H1 (cell line): ENCODE measurements at regions not wholly inside any gene's neighbourhood (a gene's known extent, or its start where the extent isn't known, plus 50 kb on each side); places are given as distances from the start of the nearest gene placed in this dataset.

Experiments
- CTCF ChIA-PET: fragments of 300-600 bp; sonication (Branson Sonifier 250); formaldehyde crosslinking; loops from one replicate; lab custom pipeline; 2021; ENCODE audit not compliant: partially characterized antibody; lab: Charles Lee
- POLR2A ChIA-PET: fragments of 300-600 bp; sonication (Branson Sonifier 250); formaldehyde crosslinking; loops from one replicate; lab custom pipeline; 2021; ENCODE audit warnings: inconsistent platforms; ENCODE audit not compliant: partially characterized antibody; lab: Charles Lee
- DNase-seq, 2 experiments: peaks; one replicate each; pipeline versions ENCODE4 v3.0.0 to v3.0.0-alpha.2; 2010 to 2022; ENCODE audit warnings: low spot score in 2 of 2, low read depth in 1 of 2, mixed read lengths in 1 of 2
- FAIRE-seq: peaks from 2 replicates; lab custom pipeline; 2011; peaks lifted over from hg19 to GRCh38; lab: Jason Lieb, UNC
- H2AFZ ChIP-seq: 2 replicates; pipeline ENCODE4 v1.8.1; 2012; ENCODE audit warnings: low read length, inconsistent platforms
- H2AK5ac ChIP-seq: 2 replicates; pipeline ENCODE4 v1.6.1; 2013; ENCODE audit warnings: low read depth, low read length
- H2BK120ac ChIP-seq: replicated peaks from 2 replicates; pipeline ENCODE3; 2013; ENCODE audit warnings: low read depth, low read length, inconsistent platforms
- H2BK12ac ChIP-seq: 2 replicates; pipeline ENCODE4 v1.6.1; 2013; ENCODE audit warnings: low read depth, low read length
- H2BK15ac ChIP-seq: 2 replicates; pipeline ENCODE4 v1.6.1; 2013; ENCODE audit warnings: low read length
- H2BK20ac ChIP-seq: 2 replicates; pipeline ENCODE4 v1.6.1; 2013; ENCODE audit warnings: low read length
- H2BK5ac ChIP-seq: 2 replicates; pipeline ENCODE4 v1.6.1; 2013; ENCODE audit warnings: low read depth, low read length
- H3K14ac ChIP-seq: 2 replicates; pipeline ENCODE4 v1.6.1; 2013; ENCODE audit warnings: inconsistent platforms; ENCODE audit not compliant: insufficient read length
- H3K18ac ChIP-seq: 2 replicates; pipeline ENCODE4 v1.6.1; 2013; ENCODE audit warnings: low read length; ENCODE audit errors: extremely low read depth
- H3K23ac ChIP-seq: 2 replicates; pipeline ENCODE4 v1.6.1; 2013; ENCODE audit warnings: inconsistent platforms; ENCODE audit not compliant: insufficient read length
- H3K23me2 ChIP-seq: 2 replicates; pipeline ENCODE4 v1.6.1; 2013; ENCODE audit warnings: low read depth, low read length
- H3K27ac ChIP-seq: 2 replicates; pipeline ENCODE4 v1.6.1; 2011; ENCODE audit warnings: low read depth, low read length, inconsistent platforms
- H3K27me3 ChIP-seq, 4 experiments: replicated peaks in 1 of 4; 1 replicate in 1 of 4; 2 replicates in 3 of 4; pipeline versions ENCODE4 v1.6.1 to v1.8.1; 2011 to 2013; ENCODE audit warnings: low read length in 3 of 4, mild to moderate bottlenecking in 3 of 4, inconsistent platforms in 2 of 4, mixed read lengths in 2 of 4, moderate library complexity in 1 of 4; ENCODE audit not compliant: control insufficient read depth in 3 of 4, insufficient read depth in 3 of 4; ENCODE audit errors: extremely low read depth in 1 of 4
- H3K36me3 ChIP-seq, 4 experiments: 2 replicates each; pipeline versions ENCODE4 v1.6.1 to v1.8.1; 2011 to 2013; ENCODE audit warnings: mild to moderate bottlenecking in 4 of 4, low read length in 3 of 4, moderate library complexity in 2 of 4, control low read depth in 1 of 4, inconsistent platforms in 1 of 4; ENCODE audit not compliant: insufficient read depth in 4 of 4, control insufficient read depth in 2 of 4
- H3K4ac ChIP-seq: replicated peaks from 2 replicates; pipeline ENCODE3; 2013; ENCODE audit warnings: low read length, low read depth, mixed read lengths, inconsistent platforms; ENCODE audit not compliant: insufficient read length
- H3K4me1 ChIP-seq, 4 experiments: replicated peaks in 1 of 4; 1 replicate in 1 of 4; 2 replicates in 3 of 4; pipeline versions ENCODE4 v1.6.1 to v1.8.1; 2011 to 2013; ENCODE audit warnings: low read length in 3 of 4, inconsistent platforms in 2 of 4, mixed read lengths in 1 of 4; ENCODE audit not compliant: insufficient read depth in 4 of 4, control insufficient read depth in 3 of 4
- H3K4me2 ChIP-seq, 2 experiments: 2 replicates each; pipeline versions ENCODE4 v1.6.1 to v1.8.1; 2011 to 2013; ENCODE audit warnings: low read depth in 2 of 2, low read length in 2 of 2, control low read depth in 1 of 2, inconsistent platforms in 1 of 2, mild to moderate bottlenecking in 1 of 2; ENCODE audit not compliant: insufficient read depth in 1 of 2
- H3K4me3 ChIP-seq, 4 experiments: fragments of 200-600, 300-600 bp in 1 of 4; sonication (generic), shearing (Covaris generic), sonication (Bioruptor Twin) in 1 of 4; 2 replicates each; pipeline versions ENCODE4 v1.5.1 to v1.8.1; 2011 to 2016; ENCODE audit warnings: low read length in 4 of 4, low read depth in 3 of 4, control low read depth in 2 of 4, inconsistent platforms in 2 of 4, mild to moderate bottlenecking in 2 of 4, mixed read lengths in 1 of 4, moderate library complexity in 1 of 4; ENCODE audit not compliant: insufficient read depth in 2 of 4; ENCODE audit errors: extremely low read depth in 1 of 4
- H3K56ac ChIP-seq: replicated peaks from 2 replicates; pipeline ENCODE3; 2013; ENCODE audit warnings: low read depth, mild to moderate bottlenecking, mixed read lengths, low read length, inconsistent platforms; ENCODE audit not compliant: insufficient read length
- H3K79me1 ChIP-seq: 2 replicates; pipeline ENCODE4 v1.6.1; 2013; ENCODE audit warnings: low read depth, low read length, control low read depth
- H3K79me2 ChIP-seq, 2 experiments: 2 replicates each; pipeline versions ENCODE4 v1.6.1 to v1.8.1; 2012 to 2013; ENCODE audit warnings: low read length in 2 of 2, mild to moderate bottlenecking in 2 of 2, inconsistent platforms in 1 of 2; ENCODE audit not compliant: insufficient read depth in 2 of 2, control insufficient read depth in 1 of 2
- H3K9ac ChIP-seq, 4 experiments: replicated peaks in 1 of 4; 1 replicate in 1 of 4; 2 replicates in 3 of 4; pipeline versions ENCODE4 v1.6.1 to v1.8.1; 2011 to 2013; ENCODE audit warnings: low read depth in 3 of 4, low read length in 3 of 4, control low read depth in 2 of 4, mild to moderate bottlenecking in 2 of 4, moderate library complexity in 2 of 4, inconsistent platforms in 1 of 4; ENCODE audit errors: extremely low read depth in 1 of 4
- H3K9me3 ChIP-seq, 2 experiments: 2 replicates each; pipeline versions ENCODE4 v1.6.1 to v1.8.1; 2012 to 2013; ENCODE audit warnings: mild to moderate bottlenecking in 2 of 2, moderate library complexity in 2 of 2, control low read depth in 1 of 2, inconsistent platforms in 1 of 2, low read depth in 1 of 2, low read length in 1 of 2, mixed read lengths in 1 of 2; ENCODE audit not compliant: insufficient read depth in 2 of 2
- H4K20me1 ChIP-seq, 2 experiments: replicated peaks in 1 of 2; 2 replicates each; pipeline versions ENCODE3 to v1.8.1; 2011 to 2013; ENCODE audit warnings: inconsistent platforms in 2 of 2, low read length in 2 of 2, mild to moderate bottlenecking in 1 of 2; ENCODE audit not compliant: insufficient read depth in 2 of 2, control insufficient read depth in 1 of 2
- H4K5ac ChIP-seq: 2 replicates; pipeline ENCODE4 v1.6.1; 2013; ENCODE audit warnings: low read length, low read depth, mixed read lengths, inconsistent platforms; ENCODE audit not compliant: insufficient read length
- H4K8ac ChIP-seq: 2 replicates; pipeline ENCODE4 v1.8.0; 2013; ENCODE audit warnings: mild to moderate bottlenecking, moderate library complexity, low read length, inconsistent platforms; ENCODE audit not compliant: insufficient read depth; ENCODE audit errors: extremely low read depth
- H4K91ac ChIP-seq: replicated peaks from 2 replicates; pipeline ENCODE3; 2013; ENCODE audit warnings: low read length, mixed read lengths, inconsistent platforms; ENCODE audit not compliant: insufficient read length
- KDM5A ChIP-seq: fragments of 200-600 bp; IDR thresholded peaks from 2 replicates; pipeline ENCODE4 v1.7.1; 2012; ENCODE audit warnings: mild to moderate bottlenecking, low read length, inconsistent platforms, mixed read lengths
- MAFK ChIP-seq: IDR thresholded peaks from 2 replicates; pipeline ENCODE4 v1.6.1; 2012; ENCODE audit warnings: low read depth, mild to moderate bottlenecking, improper control_type of control experiment, low read length
- SIN3A ChIP-seq, 2 experiments: IDR thresholded peaks in 1 of 2; conservative IDR thresholded peaks in 1 of 2; 2 replicates each; pipeline ENCODE4 v1.6.1; 2011 to 2012; ENCODE audit warnings: low read length in 2 of 2, improper control_type of control experiment in 1 of 2, low read depth in 1 of 2, mild to moderate bottlenecking in 1 of 2
- ZNF274 ChIP-seq: IDR thresholded peaks from 2 replicates; pipeline ENCODE4 v1.7.0; 2012; ENCODE audit warnings: low read length, borderline replicate concordance; ENCODE audit errors: extremely low read depth
- WGBS, 2 experiments: shearing (Covaris generic) in 1 of 2; methylation state at CpG; one replicate each; pipeline versions ENCODE4 v1.1.6 to v1.1.7; 2013 to 2015; ENCODE audit warnings: low lambda C conversion rate in 2 of 2, mixed read lengths in 2 of 2, inconsistent platforms in 1 of 2, low coverage in 1 of 2, missing lambda C conversion rate in 1 of 2; ENCODE audit not compliant: insufficient replicate concordance in 2 of 2, insufficient coverage in 1 of 2, insufficient read length in 1 of 2; ENCODE audit errors: extremely low coverage in 1 of 2, missing lambda C conversion rate in 1 of 2; 5-methylcytosine and 5-hydroxymethylcytosine counted together

DNA sequence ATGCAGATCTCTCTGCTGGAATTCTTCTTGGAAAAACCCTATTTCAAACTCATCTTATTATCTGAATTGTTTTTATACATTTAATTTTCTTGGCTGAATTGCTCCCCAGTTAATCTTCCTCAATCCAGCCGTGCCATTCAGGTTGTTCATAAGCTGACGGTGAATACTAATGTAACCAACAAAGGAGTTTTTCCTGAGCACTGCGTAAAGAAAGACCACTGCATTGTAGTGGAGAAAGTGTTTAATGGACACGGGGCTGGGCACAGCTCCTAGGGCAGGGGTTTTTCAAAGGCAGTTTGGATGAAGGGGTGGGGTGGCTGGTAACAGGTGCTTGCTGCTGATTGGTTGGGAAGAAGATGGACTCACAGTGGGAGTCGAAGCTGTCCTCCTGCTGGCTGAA is 820.3 kb downstream of the ADGRL2 start:
- no peaks in the 10 kb centered on the region for H3K27me3 ChIP-seq
- H4K5ac ChIP-seq: no peak overlapping the region
- no peaks in the 10 kb centered on the region for H3K79me2 ChIP-seq
- H3K4me3 ChIP-seq: no peak overlapping the region
- H3K23ac ChIP-seq: no peak overlapping the region
- H3K14ac ChIP-seq: no peak overlapping the region
- H3K27ac ChIP-seq: no peak overlapping the region
- no peak overlapping the region for H3K56ac ChIP-seq
- no peaks in the 10 kb centered on the region for H4K20me1 ChIP-seq
- no peak overlapping the region for H2BK5ac ChIP-seq
- no peak overlapping the region for H3K4me2 ChIP-seq
- H3K4me1 ChIP-seq: no peaks in the 10 kb centered on the region
- no peak overlapping the region for H2AFZ ChIP-seq
- no peak overlapping the region for H3K4ac ChIP-seq
- H3K79me1 ChIP-seq: no peaks in the 10 kb centered on the region
- H2BK20ac ChIP-seq: no peak overlapping the region
- WGBS, 2 experiments: 88% methylated on average over 5 of the region's 5 CpGs; no CpG with 5 or more reads in 1 of the 2 experiments
- FAIRE-seq (no peak), DNase-seq (no peak)
- no peak overlapping the region for H4K8ac ChIP-seq
- no peak overlapping the region for H2AK5ac ChIP-seq
- TF ChIP-seq MAFK (no peak), ZNF274 (no peak), SIN3A (conservative IDR thresholded peaks at IDR 0.05 in 1 of 2, IDR thresholded peaks at IDR 0.05 in 1 of 2; ENCODE audit: low read depth in 1 of 2, low read length in 2 of 2) (no peak), KDM5A (no peak)
- no peak overlapping the region for H2BK12ac ChIP-seq
- CTCF ChIA-PET: interaction anchor here (1.2 kb wide), 1 partner anchor 9 kb away, joined by 4 read pairs; no protein-coding TSS in a partner anchor
- no peak overlapping the region for H4K91ac ChIP-seq
- no peaks in the 10 kb centered on the region; a peak in 1 of 8 replicates for H3K36me3 ChIP-seq
- no peak overlapping the region for H3K18ac ChIP-seq
- no peak overlapping the region for H3K9ac ChIP-seq
- no peak overlapping the region for H2BK120ac ChIP-seq
- H2BK15ac ChIP-seq: no peak overlapping the region
- POLR2A ChIA-PET: no interaction called here
- no peaks in the 10 kb centered on the region for H3K23me2 ChIP-seq
- H3K9me3 ChIP-seq: peaks cover 6 to 8% of the 10 kb centered on the region in 2 experiments; a peak in 2 of 4 replicates
